Thoracic aorta (tissue), 2 donors: ENCODE measurements at regions not wholly inside any gene's neighbourhood (a gene's known extent, or its start where the extent isn't known, plus 50 kb on each side); places are given as distances from the start of the nearest gene placed in this dataset.

Experiments used
- ATAC-seq: fragments of 150-250 bp; one replicate; pipeline ENCODE4 v1.8.0; 2017; ENCODE audit warnings: low read depth; ENCODE audit not compliant: insufficient number of reproducible peaks, low FRiP score
- DNase-seq: peaks from one replicate; pipeline ENCODE4 v3.0.0-alpha.2; 2020; ENCODE audit warnings: low spot score
- H3K27ac ChIP-seq, 2 donors: fragments of 200-600 bp; sonication (generic); 1 replicate in 1 of 2; 2 replicates in 1 of 2; pipeline ENCODE4 v1.5.1; 2016; ENCODE audit warnings: mild to moderate bottlenecking in 2 of 2, moderate library complexity in 2 of 2
- H3K27me3 ChIP-seq: fragments of 200-600 bp; sonication (generic); replicated peaks from 2 replicates; pipeline ENCODE4 v1.6.0; 2016; ENCODE audit warnings: mild to moderate bottlenecking; ENCODE audit not compliant: insufficient read depth
- H3K36me3 ChIP-seq: fragments of 200-600 bp; sonication (generic); one replicate; pipeline ENCODE4 v1.5.1; 2016
- H3K4me1 ChIP-seq, 2 donors: fragments of 200-600 bp; sonication (generic); 1 replicate in 1 of 2; 2 replicates in 1 of 2; pipeline versions ENCODE4 v1.5.1 to v1.6.0; 2016; ENCODE audit warnings: low read depth in 2 of 2, mild to moderate bottlenecking in 1 of 2; ENCODE audit not compliant: control insufficient read depth in 1 of 2
- H3K4me3 ChIP-seq: fragments of 200-600 bp; sonication (generic); 2 replicates; pipeline ENCODE4 v1.5.1; 2016; ENCODE audit warnings: mild to moderate bottlenecking
- H3K9me3 ChIP-seq: fragments of 200-600 bp; sonication (generic); 2 replicates; pipeline ENCODE4 v1.5.1; 2016
- TF ChIP-seq, protein P1 (sequence below): fragments of 200-600 bp; sonication (generic); IDR thresholded peaks from one replicate; pipeline ENCODE4 v1.5.1; 2019; ENCODE audit warnings: antibody characterized with exemption

GRCh38 chr4:151882072-151882803, 121.4 kb upstream of the GATB start:
- no peaks in the 10 kb centered on the region for H3K36me3 ChIP-seq
- no peaks in the 10 kb centered on the region for H3K27me3 ChIP-seq
- no peak overlapping the region for H3K27ac ChIP-seq
- ATAC-seq = no peak
- TF ChIP-seq, protein P1, sequence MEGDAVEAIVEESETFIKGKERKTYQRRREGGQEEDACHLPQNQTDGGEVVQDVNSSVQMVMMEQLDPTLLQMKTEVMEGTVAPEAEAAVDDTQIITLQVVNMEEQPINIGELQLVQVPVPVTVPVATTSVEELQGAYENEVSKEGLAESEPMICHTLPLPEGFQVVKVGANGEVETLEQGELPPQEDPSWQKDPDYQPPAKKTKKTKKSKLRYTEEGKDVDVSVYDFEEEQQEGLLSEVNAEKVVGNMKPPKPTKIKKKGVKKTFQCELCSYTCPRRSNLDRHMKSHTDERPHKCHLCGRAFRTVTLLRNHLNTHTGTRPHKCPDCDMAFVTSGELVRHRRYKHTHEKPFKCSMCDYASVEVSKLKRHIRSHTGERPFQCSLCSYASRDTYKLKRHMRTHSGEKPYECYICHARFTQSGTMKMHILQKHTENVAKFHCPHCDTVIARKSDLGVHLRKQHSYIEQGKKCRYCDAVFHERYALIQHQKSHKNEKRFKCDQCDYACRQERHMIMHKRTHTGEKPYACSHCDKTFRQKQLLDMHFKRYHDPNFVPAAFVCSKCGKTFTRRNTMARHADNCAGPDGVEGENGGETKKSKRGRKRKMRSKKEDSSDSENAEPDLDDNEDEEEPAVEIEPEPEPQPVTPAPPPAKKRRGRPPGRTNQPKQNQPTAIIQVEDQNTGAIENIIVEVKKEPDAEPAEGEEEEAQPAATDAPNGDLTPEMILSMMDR = no peak
- no peaks in the 10 kb centered on the region for H3K9me3 ChIP-seq
- no peak overlapping the region for H3K4me3 ChIP-seq
- H3K4me1 ChIP-seq = peaks cover 0 to 5% of the 10 kb centered on the region in 2 donors
- no peak for DNase-seq

GRCh38 chr4:151879705-151880445, 119.1 kb upstream of the GATB start:
- ATAC-seq = no peak
- no peaks in the 10 kb centered on the region for H3K36me3 ChIP-seq

DNA sequence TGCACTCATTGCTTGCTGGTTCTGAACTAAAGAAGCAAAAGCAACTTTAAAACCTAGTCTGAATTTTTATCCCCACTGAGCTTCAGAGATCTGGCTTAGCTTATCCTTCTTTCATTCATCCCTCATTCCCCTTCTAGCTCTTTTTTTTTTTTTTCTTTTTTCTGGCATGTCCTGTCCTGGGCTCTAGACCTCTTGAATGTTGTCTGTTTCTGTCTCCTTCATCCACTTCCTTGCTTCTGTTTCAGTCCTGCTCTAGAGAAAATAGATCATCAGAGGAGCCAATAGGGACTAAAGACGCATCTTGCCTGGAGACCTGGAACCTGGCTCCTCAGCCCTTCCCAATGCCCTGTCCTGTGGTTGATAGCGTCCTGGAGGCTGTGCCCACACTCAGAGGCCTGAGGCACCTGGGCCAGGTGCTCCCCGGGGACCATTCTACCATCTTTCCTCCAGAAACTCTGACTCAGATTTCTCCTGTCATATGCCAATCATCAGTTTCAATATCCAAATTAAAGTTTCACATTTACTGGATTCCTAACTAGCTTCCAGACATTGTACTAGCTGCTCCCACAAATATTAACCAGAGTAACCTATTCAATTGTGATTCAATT, 115.7 kb upstream of the GATB start:
- ATAC-seq (no peak), DNase-seq (no peak)
- TF ChIP-seq, protein P1 = no peak
- H3K4me1 ChIP-seq = no peaks in the 10 kb centered on the region
- no peak overlapping the region for H3K4me3 ChIP-seq
- no peaks in the 10 kb centered on the region for H3K27me3 ChIP-seq
- H3K9me3 ChIP-seq = no peaks in the 10 kb centered on the region
- no peaks in the 10 kb centered on the region for H3K36me3 ChIP-seq
- H3K27ac ChIP-seq = no peak overlapping the region

More at GRCh38 chr4:151879705-151880445, 119.1 kb upstream of the GATB start:
- TF ChIP-seq, protein P1 = no peak
- no peaks in the 10 kb centered on the region for H3K27me3 ChIP-seq
- H3K4me3 ChIP-seq = no peak overlapping the region
- H3K4me1 ChIP-seq = no peaks in the 10 kb centered on the region
- no peaks in the 10 kb centered on the region for H3K9me3 ChIP-seq
- no peak overlapping the region for H3K27ac ChIP-seq
- no peak for DNase-seq

GRCh38 chr4:151874328-151874727, 113.5 kb upstream of the GATB start:
- Histone ChIP-seq H3K27me3 (no peaks in the 10 kb centered on the region), H3K36me3 (no peaks in the 10 kb centered on the region), H3K4me1 (no peaks in the 10 kb centered on the region), H3K4me3 (no peak overlapping the region), H3K27ac (no peak overlapping the region), H3K9me3 (no peaks in the 10 kb centered on the region)
- DNase-seq (no peak), ATAC-seq (no peak)
- TF ChIP-seq, protein P1 = no peak

DNA sequence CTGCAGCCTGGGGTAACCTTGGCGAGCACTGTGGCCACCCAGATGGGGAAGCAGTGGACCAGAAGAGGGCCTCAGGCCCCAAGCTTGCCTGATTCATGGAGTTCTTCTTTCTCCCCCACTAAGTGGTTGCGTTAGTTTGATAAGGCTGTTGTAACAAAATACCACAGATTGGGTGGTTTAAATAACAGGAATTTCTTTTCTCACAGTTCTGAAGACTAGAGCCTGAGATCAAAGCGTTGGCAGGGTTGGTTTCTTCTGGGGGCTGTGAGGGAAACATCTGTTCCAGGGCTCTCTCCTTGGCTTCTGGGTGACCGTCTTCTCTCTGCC, 105.7 kb upstream of the GATB start:
- Histone ChIP-seq H3K4me3 (no peak overlapping the region), H3K27me3 (no peaks in the 10 kb centered on the region), H3K36me3 (no peaks in the 10 kb centered on the region), H3K4me1 (no peaks in the 10 kb centered on the region), H3K9me3 (no peaks in the 10 kb centered on the region), H3K27ac (no peak overlapping the region)
- DNase-seq = no peak
- TF ChIP-seq, protein P1 = no peak
- ATAC-seq = no peak
